ENCODE measurements at regions not wholly inside any gene's neighbourhood (a gene's known extent, or its start where the extent isn't known, plus 50 kb on each side); places are given as distances from the start of the nearest gene placed in this dataset.

DNA sequence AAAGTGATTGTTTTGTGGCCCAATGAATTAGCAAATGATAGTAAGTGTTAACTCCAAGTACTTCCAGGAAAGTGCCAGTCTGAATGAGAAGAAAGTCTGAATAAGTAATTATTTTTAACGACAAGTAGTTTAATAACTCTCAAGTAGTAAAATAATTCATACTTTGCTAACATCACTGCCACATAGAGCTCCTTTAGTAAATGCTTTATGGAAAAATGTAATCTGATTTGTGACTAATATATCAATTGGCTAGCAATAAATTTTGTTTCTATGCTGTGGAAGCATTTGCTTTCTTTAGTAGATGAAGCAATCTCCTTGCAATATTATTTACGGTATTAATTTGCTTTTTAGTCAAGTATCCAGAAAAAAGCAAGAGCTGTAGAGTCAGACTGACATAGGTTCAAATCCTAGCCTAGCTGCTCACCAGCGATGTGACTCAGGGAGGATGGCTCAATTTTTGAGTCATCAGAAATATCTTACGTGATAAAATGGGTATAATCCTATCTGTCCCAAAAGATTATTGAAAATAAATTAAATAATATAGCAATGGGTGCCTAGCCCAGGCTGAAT, 329.3 kb downstream of the FGFR2 start:
- TF ChIP-seq, protein P1, sequence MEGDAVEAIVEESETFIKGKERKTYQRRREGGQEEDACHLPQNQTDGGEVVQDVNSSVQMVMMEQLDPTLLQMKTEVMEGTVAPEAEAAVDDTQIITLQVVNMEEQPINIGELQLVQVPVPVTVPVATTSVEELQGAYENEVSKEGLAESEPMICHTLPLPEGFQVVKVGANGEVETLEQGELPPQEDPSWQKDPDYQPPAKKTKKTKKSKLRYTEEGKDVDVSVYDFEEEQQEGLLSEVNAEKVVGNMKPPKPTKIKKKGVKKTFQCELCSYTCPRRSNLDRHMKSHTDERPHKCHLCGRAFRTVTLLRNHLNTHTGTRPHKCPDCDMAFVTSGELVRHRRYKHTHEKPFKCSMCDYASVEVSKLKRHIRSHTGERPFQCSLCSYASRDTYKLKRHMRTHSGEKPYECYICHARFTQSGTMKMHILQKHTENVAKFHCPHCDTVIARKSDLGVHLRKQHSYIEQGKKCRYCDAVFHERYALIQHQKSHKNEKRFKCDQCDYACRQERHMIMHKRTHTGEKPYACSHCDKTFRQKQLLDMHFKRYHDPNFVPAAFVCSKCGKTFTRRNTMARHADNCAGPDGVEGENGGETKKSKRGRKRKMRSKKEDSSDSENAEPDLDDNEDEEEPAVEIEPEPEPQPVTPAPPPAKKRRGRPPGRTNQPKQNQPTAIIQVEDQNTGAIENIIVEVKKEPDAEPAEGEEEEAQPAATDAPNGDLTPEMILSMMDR (IDR thresholded peaks at IDR 0.05), result no peak
- no peak for TF ChIP-seq EZH2 (IDR thresholded peaks at IDR 0.05; ENCODE audit: borderline replicate concordance, insufficient read depth, low read depth, low read length, poor library complexity, severe bottlenecking)

All from B cell (primary cell).